K562 (cell line): ENCODE measurements at regions not wholly inside any gene's neighbourhood (a gene's known extent, or its start where the extent isn't known, plus 50 kb on each side); places are given as distances from the start of the nearest gene placed in this dataset.

Source experiments
- ATAC-seq: fragments of 200-7000 bp; cut with Tn5 transposase; 3 replicates; pipeline ENCODE4 v1.9.1; 2020; ENCODE audit warnings: moderate library complexity
- BruUV-seq: library from RNA; stranded (reverse); fragments of 400-500 nt; replicated peaks from 2 replicates; lab custom pipeline; 2021; lab: Mats Ljungman, UMichigan
- CTCF ChIA-PET: fragments of 300-600 bp; formaldehyde crosslinking; extraction: SDS; loops from one replicate; lab custom pipeline; 2021; ENCODE audit warnings: low intra/inter-chr PET ratio; lab: Yijun Ruan, JAX
- POLR2A ChIA-PET: fragments of 300-600, 350-650 bp; sonication (Branson Sonifier 250); formaldehyde crosslinking; extraction: SDS; loops from one replicate; lab custom pipeline; 2021; ENCODE audit warnings: antibody characterized with exemption, inconsistent platforms; lab: Yijun Ruan, JAX
- DNase-seq, 4 experiments: peaks; one replicate each; pipeline versions ENCODE4 v3.0.0 to v3.0.0-alpha.2; 2011 to 2018; ENCODE audit warnings: low spot score in 3 of 4, mixed read lengths in 3 of 4; ENCODE audit errors: extremely low read depth in 1 of 4
- FAIRE-seq: peaks from 2 replicates; lab custom pipeline; 2011; peaks lifted over from hg19 to GRCh38; lab: Jason Lieb, UNC
- H2AFZ ChIP-seq: 2 replicates; pipeline ENCODE4 v1.6.0; 2011; ENCODE audit warnings: low read depth, low read length, control low read depth, inconsistent platforms
- H3K27ac ChIP-seq: fragments of 200-600 bp; 3 replicates; pipeline ENCODE4 v1.8.0; 2011; ENCODE audit warnings: low read depth, mild to moderate bottlenecking, control low read depth, inconsistent platforms, low read length, moderate library complexity, mixed read lengths; ENCODE audit errors: extremely low read depth
- H3K27me3 ChIP-seq, 2 experiments: fragments of 300-600 bp in 1 of 2; 2 replicates in 1 of 2; 3 replicates in 1 of 2; pipeline versions ENCODE4 v1.6.0 to v1.8.0; 2011; ENCODE audit warnings: inconsistent platforms in 2 of 2, low read length in 2 of 2, mild to moderate bottlenecking in 1 of 2, mixed read lengths in 1 of 2, moderate library complexity in 1 of 2; ENCODE audit not compliant: control insufficient read depth in 2 of 2, insufficient read depth in 2 of 2
- H3K36me3 ChIP-seq: fragments of 300-600 bp; 3 replicates; pipeline ENCODE4 v1.8.0; 2011; ENCODE audit warnings: mild to moderate bottlenecking, low read length, inconsistent platforms; ENCODE audit not compliant: control insufficient read depth, insufficient read depth
- H3K4me1 ChIP-seq, 2 experiments: fragments of 200-600 bp in 1 of 2; replicated peaks in 1 of 2; 2 replicates in 1 of 2; 3 replicates in 1 of 2; pipeline versions ENCODE4 v1.5.1 to v1.8.0; 2011; ENCODE audit warnings: inconsistent platforms in 2 of 2, low read length in 2 of 2, mild to moderate bottlenecking in 1 of 2, mixed read lengths in 1 of 2, moderate library complexity in 1 of 2; ENCODE audit not compliant: control insufficient read depth in 2 of 2, insufficient read depth in 2 of 2
- H3K4me2 ChIP-seq: 2 replicates; pipeline ENCODE4 v1.6.1; 2011; ENCODE audit warnings: low read length, control low read depth, inconsistent platforms, mixed read lengths; ENCODE audit not compliant: insufficient read depth
- H3K4me3 ChIP-seq: fragments of 200-600 bp; sonication (generic), shearing (Covaris generic); 2 replicates; pipeline ENCODE4 v1.5.1; 2016; ENCODE audit warnings: control low read depth, inconsistent platforms
- H3K79me2 ChIP-seq: fragments of 200-600 bp; 3 replicates; pipeline ENCODE4 v1.8.0; 2011; ENCODE audit warnings: low read length, inconsistent platforms; ENCODE audit not compliant: control insufficient read depth, insufficient read depth
- H3K9ac ChIP-seq, 2 experiments: 2 replicates each; pipeline versions ENCODE4 v1.6.0 to v1.6.1; 2011; ENCODE audit warnings: low read depth in 2 of 2, low read length in 2 of 2, control low read depth in 1 of 2, inconsistent platforms in 1 of 2, mild to moderate bottlenecking in 1 of 2, mixed read lengths in 1 of 2; ENCODE audit not compliant: insufficient read depth in 1 of 2
- H3K9me1 ChIP-seq: one replicate; pipeline ENCODE4 v1.6.0; 2011; ENCODE audit warnings: inconsistent platforms, mild to moderate bottlenecking, low read length, moderate library complexity; ENCODE audit not compliant: control insufficient read depth, insufficient read depth
- H3K9me3 ChIP-seq: replicated peaks from 2 replicates; pipeline ENCODE4 v1.5.1; 2011; ENCODE audit warnings: low read depth, low read length, inconsistent platforms; ENCODE audit not compliant: control insufficient read depth, insufficient read depth
- H4K20me1 ChIP-seq: replicated peaks from 2 replicates; pipeline ENCODE4 v1.6.1; 2011; ENCODE audit warnings: low read length, inconsistent platforms, mixed read lengths; ENCODE audit not compliant: control insufficient read depth, insufficient read depth
- FOXA3 ChIP-seq, 2 experiments: fragments of 450-650 bp in 1 of 2; sonication (generic) in 1 of 2; formaldehyde crosslinking; IDR thresholded peaks in 1 of 2; conservative IDR thresholded peaks in 1 of 2; 2 replicates each; pipeline versions ENCODE4 v1.4.0 to v1.8.0; 2020 to 2022; ENCODE audit warnings: mild to moderate bottlenecking in 2 of 2, missing genetic modification reagents in 1 of 2
- HDAC1 ChIP-seq, 2 experiments: fragments of 450-650 bp; IDR thresholded peaks; 2 replicates each; pipeline ENCODE4 v1.6.1; 2016 to 2017; ENCODE audit warnings: inconsistent platforms in 1 of 2, mild to moderate bottlenecking in 1 of 2, moderate library complexity in 1 of 2
- HNRNPH1 ChIP-seq: fragments of 200-400 bp; formaldehyde crosslinking; optimal IDR thresholded peaks from 2 replicates; pipeline ENCODE3; 2017; ENCODE audit warnings: low read depth, mild to moderate bottlenecking, low read length, moderate library complexity
- POLR2B ChIP-seq: fragments of 450-650 bp; IDR thresholded peaks from 2 replicates; pipeline ENCODE4 v1.6.1; 2018; ENCODE audit warnings: low read depth; ENCODE audit not compliant: partially characterized antibody
- WHSC1 ChIP-seq: IDR thresholded peaks from one replicate; pipeline ENCODE4 v1.6.1; 2012; ENCODE audit warnings: low read length, control low read depth, inconsistent platforms
- ZNF184 ChIP-seq: sonication (generic); formaldehyde crosslinking; IDR thresholded peaks from 2 replicates; pipeline ENCODE4 v1.5.0; 2020; ENCODE audit warnings: missing genetic modification reagents
- ZNF644 ChIP-seq: fragments of 200-800 bp; sonication (Bioruptor generic); IDR thresholded peaks from 2 replicates; pipeline ENCODE4 v1.6.1; 2016; ENCODE audit warnings: low read depth, missing genetic modification characterization, missing compliant biosample characterization
- WGBS: fragments of 100-300 bp; shearing (Covaris generic); methylation state at CpG from one replicate; pipeline ENCODE4 v1.1.6; 2016; ENCODE audit warnings: low coverage, mixed read lengths; ENCODE audit not compliant: insufficient coverage; ENCODE audit errors: missing lambda C conversion rate; 5-methylcytosine and 5-hydroxymethylcytosine counted together
- in situ Hi-C: fragments of 300-500 bp; cut with MboI; formaldehyde crosslinking; loops from 4 replicates; pipeline ENCODE4 v1.15.0; 2018; ENCODE audit warnings: inconsistent platforms, mixed read lengths
- intact Hi-C: fragments of 100-400 bp; cut with micrococcal nuclease; formaldehyde crosslinking; loops from 2 replicates; pipeline ENCODE4 v1.14.2; 2022

- Histone ChIP-seq H3K9ac (no peak overlapping the region), H3K4me2 (no peak overlapping the region), H3K4me3 (no peak overlapping the region), H3K27ac (no peak overlapping the region), H3K9me1 (no peaks in the 10 kb centered on the region), H3K79me2 (no peaks in the 10 kb centered on the region), H4K20me1 (no peaks in the 10 kb centered on the region), H3K9me3 (no peaks in the 10 kb centered on the region), H3K4me1 (no peaks in the 10 kb centered on the region), H2AFZ (no peak overlapping the region), H3K27me3 (no peaks in the 10 kb centered on the region), H3K36me3 (no peaks in the 10 kb centered on the region)
- WGBS = 0% methylated on average over 1 of the region's 1 CpG
- FAIRE-seq (no peak), DNase-seq (no peak), ATAC-seq (no peak)
- POLR2A ChIA-PET = no interaction called here
- CTCF ChIA-PET = no interaction called here
- intact Hi-C loops = no loop called here
- in situ Hi-C loops = no loop called here
- TF ChIP-seq WHSC1 = no peak
- no peak for TF ChIP-seq FOXA3 (CRISPR knock-in tag; conservative IDR thresholded peaks at IDR 0.05 in 1 of 2, IDR thresholded peaks at IDR 0.05 in 1 of 2)
- TF ChIP-seq HNRNPH1 = no peak
- no peak for TF ChIP-seq POLR2B
- TF ChIP-seq ZNF184 (CRISPR knock-in tag) = no peak
- no peak for TF ChIP-seq ZNF644 (tag)
- no peak for TF ChIP-seq HDAC1 (IDR thresholded peaks at IDR 0.05)
- no TSS peak for BruUV-seq
Measured at GRCh38 chr6:113475392-113475791, 381.8 kb upstream of the MARCKS start.
